ENCODE measurements at regions not wholly inside any gene's neighbourhood (a gene's known extent, or its start where the extent isn't known, plus 50 kb on each side); places are given as distances from the start of the nearest gene placed in this dataset.

DNA sequence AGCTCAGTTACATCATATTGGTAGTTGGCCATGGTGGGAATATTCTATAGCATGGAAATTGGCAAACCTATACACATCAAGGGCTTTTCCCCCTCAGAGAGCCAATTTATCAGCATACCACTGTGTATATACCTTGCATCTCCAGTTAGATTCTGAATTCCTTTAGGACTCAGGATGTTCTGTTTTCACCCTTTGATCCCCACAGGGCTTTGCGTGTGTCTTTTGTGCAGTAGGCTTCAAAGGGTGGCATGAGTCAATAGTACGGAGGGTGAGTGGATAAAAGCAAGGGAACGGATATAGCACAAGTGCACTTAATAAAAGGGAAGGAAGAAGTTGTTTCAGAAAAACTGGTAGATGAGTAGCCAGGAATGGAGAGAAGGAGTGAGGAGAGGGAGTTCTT, 99.2 kb upstream of the RGMA start:
- ATAC-seq (no peak), DNase-seq (no peak)
- intact Hi-C loops (cut with DNase I; ENCODE audit: low total_unique reads) (no loop called here), in situ Hi-C loops (cut with MboI; ENCODE audit: low sequenced_read_pairs in 4 of 4) (no loop called here)
- Histone ChIP-seq H3K36me3 (no peaks in the 10 kb centered on the region), H3K4me1 (no peaks in the 10 kb centered on the region), H3K9me3 (no peaks in the 10 kb centered on the region), H3K4me3 (no peak overlapping the region), H3K27ac (no peak overlapping the region), H3K27me3 (no peaks in the 10 kb centered on the region)
- no peak for TF ChIP-seq POLR2A (IDR thresholded peaks at IDR 0.05)
- TF ChIP-seq, protein P1, sequence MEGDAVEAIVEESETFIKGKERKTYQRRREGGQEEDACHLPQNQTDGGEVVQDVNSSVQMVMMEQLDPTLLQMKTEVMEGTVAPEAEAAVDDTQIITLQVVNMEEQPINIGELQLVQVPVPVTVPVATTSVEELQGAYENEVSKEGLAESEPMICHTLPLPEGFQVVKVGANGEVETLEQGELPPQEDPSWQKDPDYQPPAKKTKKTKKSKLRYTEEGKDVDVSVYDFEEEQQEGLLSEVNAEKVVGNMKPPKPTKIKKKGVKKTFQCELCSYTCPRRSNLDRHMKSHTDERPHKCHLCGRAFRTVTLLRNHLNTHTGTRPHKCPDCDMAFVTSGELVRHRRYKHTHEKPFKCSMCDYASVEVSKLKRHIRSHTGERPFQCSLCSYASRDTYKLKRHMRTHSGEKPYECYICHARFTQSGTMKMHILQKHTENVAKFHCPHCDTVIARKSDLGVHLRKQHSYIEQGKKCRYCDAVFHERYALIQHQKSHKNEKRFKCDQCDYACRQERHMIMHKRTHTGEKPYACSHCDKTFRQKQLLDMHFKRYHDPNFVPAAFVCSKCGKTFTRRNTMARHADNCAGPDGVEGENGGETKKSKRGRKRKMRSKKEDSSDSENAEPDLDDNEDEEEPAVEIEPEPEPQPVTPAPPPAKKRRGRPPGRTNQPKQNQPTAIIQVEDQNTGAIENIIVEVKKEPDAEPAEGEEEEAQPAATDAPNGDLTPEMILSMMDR (IDR thresholded peaks at IDR 0.05 in 4 of 5, conservative IDR thresholded peaks at IDR 0.05 in 1 of 5): no peak

DNA sequence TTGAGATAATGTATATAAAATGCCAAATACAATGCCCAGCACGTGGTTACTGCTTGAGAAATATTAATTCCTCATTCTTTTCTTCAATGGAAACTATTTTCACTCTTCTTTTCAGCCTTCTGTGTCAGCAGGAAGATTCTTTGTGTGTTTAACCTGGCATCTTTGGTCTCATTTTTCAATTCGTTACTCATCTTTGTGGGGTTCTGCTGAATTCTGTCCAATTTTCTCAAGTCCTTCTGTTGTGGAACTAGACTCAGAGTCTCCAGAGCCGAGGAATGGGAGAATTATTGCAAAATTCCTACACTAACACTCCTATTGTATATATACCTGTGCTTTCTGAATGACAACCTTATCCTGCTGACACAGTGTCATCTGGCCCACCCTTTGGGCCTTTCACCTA, 96.8 kb upstream of the RGMA start:
- Histone ChIP-seq H3K9me3 (no peaks in the 10 kb centered on the region), H3K36me3 (no peaks in the 10 kb centered on the region), H3K27me3 (no peaks in the 10 kb centered on the region), H3K27ac (no peak overlapping the region), H3K4me3 (no peak overlapping the region), H3K4me1 (no peaks in the 10 kb centered on the region)
- TF ChIP-seq, protein P1 (IDR thresholded peaks at IDR 0.05 in 4 of 5, conservative IDR thresholded peaks at IDR 0.05 in 1 of 5): no peak
- no peak for TF ChIP-seq POLR2A (IDR thresholded peaks at IDR 0.05)
- in situ Hi-C loops (cut with MboI; ENCODE audit: low sequenced_read_pairs in 4 of 4) (no loop called here), intact Hi-C loops (cut with DNase I; ENCODE audit: low total_unique reads) (no loop called here)
- DNase-seq (no peak), ATAC-seq (no peak)

DNA sequence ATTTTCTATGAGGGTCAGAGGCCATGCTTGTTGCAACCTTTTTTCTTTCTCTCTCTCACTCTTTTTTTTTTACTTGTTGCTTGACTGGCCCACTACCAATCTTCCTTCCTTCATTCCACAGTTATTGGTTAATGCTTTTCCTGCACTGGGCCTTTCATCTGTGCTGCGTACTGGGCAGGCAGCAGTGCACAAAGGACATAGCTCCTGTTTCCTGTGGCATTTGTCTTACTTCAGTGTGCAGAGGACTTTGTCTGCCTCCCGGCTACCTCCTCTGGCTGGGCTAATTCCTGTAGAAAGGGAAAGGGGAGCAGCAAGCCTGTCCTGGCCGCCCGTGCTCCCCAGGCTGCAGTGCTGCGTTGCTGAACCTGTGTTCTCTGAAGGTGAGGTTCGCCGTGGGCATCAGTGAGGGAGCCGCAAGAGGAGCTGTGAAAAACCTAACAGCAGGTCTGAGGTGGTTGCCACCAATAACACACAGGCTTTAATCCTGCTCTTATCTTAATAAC, 93.7 kb upstream of the RGMA start:
- Histone ChIP-seq H3K4me1 (no peaks in the 10 kb centered on the region), H3K36me3 (no peaks in the 10 kb centered on the region), H3K9me3 (no peaks in the 10 kb centered on the region), H3K27ac (no peak overlapping the region), H3K4me3 (no peak overlapping the region), H3K27me3 (no peaks in the 10 kb centered on the region)
- in situ Hi-C loops (cut with MboI; ENCODE audit: low sequenced_read_pairs in 4 of 4) (no loop called here), intact Hi-C loops (cut with DNase I; ENCODE audit: low total_unique reads) (no loop called here)
- TF ChIP-seq, protein P1 (IDR thresholded peaks at IDR 0.05 in 4 of 5, conservative IDR thresholded peaks at IDR 0.05 in 1 of 5): no peak
- TF ChIP-seq POLR2A (IDR thresholded peaks at IDR 0.05): no peak
- no peak for ATAC-seq
- no peak for DNase-seq

DNA sequence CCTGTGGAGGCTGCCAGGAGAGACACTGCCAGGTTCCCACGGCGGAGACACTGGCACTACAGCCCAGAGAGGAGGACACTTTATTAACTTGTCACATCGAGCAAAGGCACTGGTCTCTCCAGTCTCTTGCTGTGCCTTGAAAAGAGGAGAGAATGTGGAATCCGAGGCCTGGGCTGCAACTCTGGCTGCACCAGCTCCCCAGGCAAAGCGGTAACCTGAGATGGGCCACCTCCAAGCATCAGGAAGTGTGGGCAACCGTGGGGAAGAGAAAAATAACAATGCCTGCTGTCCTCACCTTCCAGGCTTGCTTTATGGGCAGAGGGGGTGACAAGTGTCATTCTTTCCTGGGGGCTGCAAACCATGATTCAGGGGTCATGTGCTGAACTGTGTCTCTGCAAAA, 91.6 kb upstream of the RGMA start:
- ATAC-seq: no peak

More for the DNA sequence above, 91.6 kb upstream of the RGMA start:
- TF ChIP-seq, protein P1 (IDR thresholded peaks at IDR 0.05 in 4 of 5, conservative IDR thresholded peaks at IDR 0.05 in 1 of 5): no peak
- TF ChIP-seq POLR2A (IDR thresholded peaks at IDR 0.05): no peak
- Histone ChIP-seq H3K36me3 (no peaks in the 10 kb centered on the region), H3K4me3 (no peak overlapping the region), H3K4me1 (no peaks in the 10 kb centered on the region), H3K27ac (no peak overlapping the region), H3K9me3 (no peaks in the 10 kb centered on the region), H3K27me3 (no peaks in the 10 kb centered on the region)
- DNase-seq: no peak
- intact Hi-C loops (cut with DNase I; ENCODE audit: low total_unique reads) (no loop called here), in situ Hi-C loops (cut with MboI; ENCODE audit: low sequenced_read_pairs in 4 of 4) (no loop called here)

Measured in gastrocnemius medialis (tissue), 4 donors.